Activated CD4-positive, alpha-beta T cell treated with anti-CD3 and anti-CD28 coated beads for 36 hours (primary cell): ENCODE measurements at regions not wholly inside any gene's neighbourhood (a gene's known extent, or its start where the extent isn't known, plus 50 kb on each side); places are given as distances from the start of the nearest gene placed in this dataset.

Source experiments
- ATAC-seq: fragments of 200-7000 bp; cut with Tn5 transposase; one replicate; pipeline ENCODE4 v1.10.0; 2021; ENCODE audit warnings: mild to moderate bottlenecking, moderate library complexity
- CTCF ChIA-PET: fragments of 350-600 bp; sonication (Branson Sonifier 250); formaldehyde crosslinking; loops from one replicate; lab custom pipeline; 2021; ENCODE audit warnings: antibody characterized with exemption; lab: Charles Lee
- POLR2A ChIA-PET: fragments of 350-600 bp; sonication (Branson Sonifier 250); formaldehyde crosslinking; loops from one replicate; lab custom pipeline; 2021; ENCODE audit warnings: antibody characterized with exemption, inconsistent platforms; lab: Charles Lee
- DNase-seq: peaks from one replicate; pipeline ENCODE4 v3.0.0-alpha.2; 2020
- H3K27ac Mint-ChIP-seq: one replicate; pipeline ENCODE4 v1.8.0; 2021; ENCODE audit warnings: mixed read lengths
- H3K27me3 Mint-ChIP-seq: one replicate; pipeline ENCODE4 v1.8.0; 2021; ENCODE audit warnings: mixed read lengths
- H3K36me3 Mint-ChIP-seq: one replicate; pipeline ENCODE4 v1.8.0; 2021; ENCODE audit warnings: low read depth, mixed read lengths
- H3K4me1 Mint-ChIP-seq: one replicate; pipeline ENCODE4 v1.8.0; 2021; ENCODE audit warnings: mixed read lengths
- H3K4me3 Mint-ChIP-seq: one replicate; pipeline ENCODE4 v1.8.0; 2021; ENCODE audit warnings: mild to moderate bottlenecking, moderate library complexity, mixed read lengths
- H3K9me3 Mint-ChIP-seq: one replicate; pipeline ENCODE4 v1.8.0; 2021; ENCODE audit warnings: low read depth, mixed read lengths
- intact Hi-C, 2 experiments: fragments of 100-400 bp; cut with DNase I in 1 of 2; cut with micrococcal nuclease in 1 of 2; formaldehyde crosslinking; loops; one replicate each; pipeline versions ENCODE4 v1.14.2 to v1.15.1; 2022 to 2024; cut with DNase I, micrococcal nuclease

- no peaks in the 10 kb centered on the region for H3K27me3 Mint-ChIP-seq
- no peak overlapping the region for H3K27ac Mint-ChIP-seq
- POLR2A ChIA-PET, result no interaction called here
- H3K9me3 Mint-ChIP-seq, result no peaks in the 10 kb centered on the region
- intact Hi-C loops, result no loop called here
- CTCF ChIA-PET, result interaction anchor here (0.6 to 0.7 kb wide), 2 partner anchors 101 to 170 kb away, joined by 3 to 6 read pairs; no protein-coding TSS in a partner anchor
- no peaks in the 10 kb centered on the region for H3K4me1 Mint-ChIP-seq
- DNase-seq (no peak), ATAC-seq (no peak)
- H3K4me3 Mint-ChIP-seq, result no peak overlapping the region
- no peaks in the 10 kb centered on the region for H3K36me3 Mint-ChIP-seq
Observed at GRCh38 chr11:82105331-82105998, 628.2 kb downstream of the FAM181B start.

GRCh38 chr11:82092904-82093303, 640.8 kb downstream of the FAM181B start:
- ATAC-seq, result no peak
- Mint-ChIP-seq H3K27ac (no peak overlapping the region), H3K4me1 (no peaks in the 10 kb centered on the region), H3K36me3 (no peaks in the 10 kb centered on the region), H3K27me3 (no peaks in the 10 kb centered on the region), H3K4me3 (no peak overlapping the region), H3K9me3 (no peaks in the 10 kb centered on the region)
- CTCF ChIA-PET, result no interaction called here
- DNase-seq, result no peak
- POLR2A ChIA-PET, result no interaction called here
- intact Hi-C loops, result no loop called here

GRCh38 chr11:82089426-82089825, 644.2 kb downstream of the FAM181B start:
- ChIA-PET CTCF (no interaction called here), POLR2A (no interaction called here)
- Mint-ChIP-seq H3K4me3 (no peak overlapping the region), H3K4me1 (no peaks in the 10 kb centered on the region), H3K9me3 (no peaks in the 10 kb centered on the region), H3K36me3 (no peaks in the 10 kb centered on the region), H3K27me3 (peaks cover 3% of the 10 kb centered on the region), H3K27ac (no peak overlapping the region)
- intact Hi-C loops, result no loop called here
- ATAC-seq, result no peak
- DNase-seq, result no peak

- ATAC-seq, result no peak
- H3K4me1 Mint-ChIP-seq, result no peaks in the 10 kb centered on the region
- CTCF ChIA-PET, result no interaction called here
- no peaks in the 10 kb centered on the region for H3K36me3 Mint-ChIP-seq
- POLR2A ChIA-PET, result no interaction called here
- no peaks in the 10 kb centered on the region for H3K9me3 Mint-ChIP-seq
- H3K27me3 Mint-ChIP-seq, result peaks cover 3% of the 10 kb centered on the region
- intact Hi-C loops, result no loop called here
- no peak for DNase-seq
- no peak overlapping the region for H3K4me3 Mint-ChIP-seq
- no peak overlapping the region for H3K27ac Mint-ChIP-seq
Observed at GRCh38 chr11:82085493-82085892, 648.2 kb downstream of the FAM181B start.

- intact Hi-C loops, result no loop called here
- Mint-ChIP-seq H3K9me3 (no peaks in the 10 kb centered on the region), H3K4me1 (no peaks in the 10 kb centered on the region), H3K4me3 (no peak overlapping the region), H3K27me3 (peaks cover 3% of the 10 kb centered on the region), H3K36me3 (no peaks in the 10 kb centered on the region), H3K27ac (no peak overlapping the region)
- ATAC-seq, result no peak
- ChIA-PET CTCF (no interaction called here), POLR2A (no interaction called here)
- no peak for DNase-seq
Observed at GRCh38 chr11:82082976-82083375, 650.7 kb downstream of the FAM181B start.

- Mint-ChIP-seq H3K4me1 (no peaks in the 10 kb centered on the region), H3K9me3 (no peaks in the 10 kb centered on the region), H3K4me3 (no peak overlapping the region), H3K36me3 (no peaks in the 10 kb centered on the region), H3K27me3 (peaks cover 4% of the 10 kb centered on the region), H3K27ac (no peak overlapping the region)
- ATAC-seq, result no peak
- DNase-seq, result no peak
- ChIA-PET POLR2A (no interaction called here), CTCF (no interaction called here)
- intact Hi-C loops, result no loop called here
Observed at GRCh38 chr11:82080160-82080559, 653.5 kb downstream of the FAM181B start.

- Mint-ChIP-seq H3K27me3 (peaks cover 2% of the 10 kb centered on the region), H3K27ac (no peak overlapping the region), H3K9me3 (no peaks in the 10 kb centered on the region), H3K4me3 (no peak overlapping the region), H3K36me3 (no peaks in the 10 kb centered on the region), H3K4me1 (no peaks in the 10 kb centered on the region)
- ATAC-seq, result no peak
- POLR2A ChIA-PET, result no interaction called here
- CTCF ChIA-PET, result no interaction called here
- DNase-seq, result no peak
- intact Hi-C loops, result no loop called here
Observed at GRCh38 chr11:82076126-82076525, 657.5 kb downstream of the FAM181B start.

- POLR2A ChIA-PET, result no interaction called here
- Mint-ChIP-seq H3K27me3 (peaks cover 2% of the 10 kb centered on the region), H3K4me1 (no peaks in the 10 kb centered on the region), H3K36me3 (no peaks in the 10 kb centered on the region), H3K4me3 (no peak overlapping the region), H3K27ac (no peak overlapping the region), H3K9me3 (no peaks in the 10 kb centered on the region)
- DNase-seq (no peak), ATAC-seq (no peak)
- intact Hi-C loops, result no loop called here
- CTCF ChIA-PET, result no interaction called here
Observed at GRCh38 chr11:82059505-82059904, 674.2 kb downstream of the FAM181B start.

- ChIA-PET CTCF (no interaction called here), POLR2A (no interaction called here)
- DNase-seq (no peak), ATAC-seq (no peak)
- Mint-ChIP-seq H3K27ac (no peak overlapping the region), H3K27me3 (no peaks in the 10 kb centered on the region), H3K36me3 (no peaks in the 10 kb centered on the region), H3K4me1 (no peaks in the 10 kb centered on the region), H3K4me3 (no peak overlapping the region), H3K9me3 (no peaks in the 10 kb centered on the region)
- intact Hi-C loops, result no loop called here
Observed at GRCh38 chr11:82056450-82056849, 677.2 kb downstream of the FAM181B start.

- ATAC-seq, result no peak
- peaks cover 9% of the 10 kb centered on the region for H3K9me3 Mint-ChIP-seq
- intact Hi-C loops, result no loop called here
Observed at GRCh38 chr11:82049199-82049598, 684.5 kb downstream of the FAM181B start.

GRCh38 chr11:82047200-82047599, 686.5 kb downstream of the FAM181B start:
- no peak for ATAC-seq
- peaks cover 9% of the 10 kb centered on the region for H3K9me3 Mint-ChIP-seq
- CTCF ChIA-PET, result no interaction called here

More at GRCh38 chr11:82049199-82049598, 684.5 kb downstream of the FAM181B start:
- Mint-ChIP-seq H3K36me3 (no peaks in the 10 kb centered on the region), H3K4me1 (no peaks in the 10 kb centered on the region), H3K27me3 (no peaks in the 10 kb centered on the region), H3K27ac (no peak overlapping the region), H3K4me3 (no peak overlapping the region)
- ChIA-PET POLR2A (no interaction called here), CTCF (interaction anchor here (0.8 kb wide), 1 partner anchor 106 kb away, joined by 4 read pairs; no protein-coding TSS in a partner anchor)
- no peak for DNase-seq

GRCh38 chr11:82046778-82047177, 686.9 kb downstream of the FAM181B start:
- intact Hi-C loops, result no loop called here
- POLR2A ChIA-PET, result no interaction called here

More at GRCh38 chr11:82047200-82047599, 686.5 kb downstream of the FAM181B start:
- intact Hi-C loops, result no loop called here
- H3K27me3 Mint-ChIP-seq, result no peaks in the 10 kb centered on the region
- no peak for DNase-seq
- no peak overlapping the region for H3K4me3 Mint-ChIP-seq
- H3K4me1 Mint-ChIP-seq, result no peaks in the 10 kb centered on the region
- POLR2A ChIA-PET, result no interaction called here
- no peak overlapping the region for H3K27ac Mint-ChIP-seq
- H3K36me3 Mint-ChIP-seq, result no peaks in the 10 kb centered on the region

More at GRCh38 chr11:82046778-82047177, 686.9 kb downstream of the FAM181B start:
- no peak for ATAC-seq
- H3K9me3 Mint-ChIP-seq, result peaks cover 9% of the 10 kb centered on the region
- CTCF ChIA-PET, result no interaction called here
- H3K27ac Mint-ChIP-seq, result no peak overlapping the region
- H3K27me3 Mint-ChIP-seq, result no peaks in the 10 kb centered on the region
- H3K36me3 Mint-ChIP-seq, result no peaks in the 10 kb centered on the region
- no peaks in the 10 kb centered on the region for H3K4me1 Mint-ChIP-seq
- no peak for DNase-seq
- no peak overlapping the region for H3K4me3 Mint-ChIP-seq
